NB4 (cell line): ENCODE measurements at regions not wholly inside any gene's neighbourhood (a gene's known extent, or its start where the extent isn't known, plus 50 kb on each side); places are given as distances from the start of the nearest gene placed in this dataset.

ENCODE experiments used
- CTCF ChIP-seq: IDR thresholded peaks from one replicate; pipeline ENCODE4 v1.5.1; 2012; ENCODE audit warnings: low read depth, low read length
- MAX ChIP-seq: IDR thresholded peaks from 2 replicates; pipeline ENCODE4 v1.6.1; 2011; ENCODE audit warnings: low read depth, low read length
- POLR2A ChIP-seq: IDR thresholded peaks from 2 replicates; pipeline ENCODE4 v1.6.1; 2011; ENCODE audit warnings: mild to moderate bottlenecking; ENCODE audit not compliant: insufficient read length; ENCODE audit errors: extremely low read depth

DNA sequence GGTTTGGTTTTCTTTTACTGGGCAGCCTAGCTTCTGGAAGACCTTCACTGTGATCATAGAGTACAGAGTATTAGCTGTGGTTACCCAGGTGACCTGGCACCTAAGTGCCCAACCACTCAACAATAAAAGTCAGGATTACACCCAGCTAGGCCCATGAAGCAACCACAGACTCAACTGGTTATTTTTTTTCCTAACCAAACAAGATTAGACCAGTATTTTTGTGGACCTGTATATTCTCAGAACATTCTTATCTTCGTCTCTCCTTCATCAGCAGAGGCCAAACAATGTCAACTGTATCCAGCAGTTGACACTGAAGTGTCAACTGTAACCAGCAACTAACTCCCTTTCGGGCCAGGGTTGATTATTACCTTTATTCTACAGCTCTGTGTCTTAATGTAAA, 289.2 kb upstream of the SLC39A10 start:
- TF ChIP-seq POLR2A: no peak
- no peak for TF ChIP-seq CTCF
- no peak for TF ChIP-seq MAX
